HG03460 (cell line): ENCODE measurements at regions not wholly inside any gene's neighbourhood (a gene's known extent, or its start where the extent isn't known, plus 50 kb on each side); places are given as distances from the start of the nearest gene placed in this dataset.
"Not testable (repeated sequence)": the region's sequence is repeated elsewhere in the genome, so short reads cannot be mapped to it uniquely, and the experiment has no call there.

ENCODE experiments used
- ATAC-seq: cut with Tn5 transposase; IDR thresholded peaks from one replicate; pipeline ENCODE4 v1.9.1; 2021; ENCODE audit not compliant: unreplicated experiment

DNA sequence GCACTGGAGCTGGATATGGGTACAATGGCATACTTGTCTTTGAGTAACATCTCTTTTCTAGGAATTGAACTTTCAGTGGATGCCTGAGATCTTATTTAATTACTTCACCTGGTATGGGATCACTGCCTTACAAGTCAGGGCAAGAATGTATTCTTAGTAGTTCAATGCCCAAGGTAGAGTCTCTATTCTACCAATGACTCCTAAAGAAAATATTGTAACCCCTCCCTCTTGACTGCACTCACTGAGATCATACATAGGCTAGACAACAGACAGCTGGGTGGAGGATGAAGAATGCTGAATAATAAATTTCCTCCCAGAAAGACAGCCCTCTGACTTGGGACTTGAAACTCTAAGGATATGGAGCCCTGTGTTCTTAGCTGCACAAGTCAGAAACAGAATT lies 1216.3 kb upstream of the ACO1 start:
- ATAC-seq: no peak

DNA sequence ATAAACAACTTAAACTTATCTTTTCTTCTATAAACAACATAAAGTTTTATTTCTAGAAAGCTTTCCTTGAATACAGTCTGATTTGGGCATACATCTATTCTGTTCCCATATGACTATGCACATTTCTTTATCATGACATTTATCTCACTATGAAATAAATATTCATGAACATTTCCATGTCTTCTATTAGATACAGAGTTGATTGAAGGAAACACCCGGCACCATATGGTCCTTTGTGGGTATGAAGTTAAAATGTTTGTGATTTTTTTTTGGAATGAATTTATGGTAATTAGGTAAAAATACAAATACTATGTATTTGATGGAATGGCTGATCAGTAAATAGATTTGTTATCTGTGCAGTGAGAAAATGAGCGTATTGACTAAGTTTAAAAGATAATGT lies 1209.8 kb upstream of the ACO1 start:
- no peak for ATAC-seq

DNA sequence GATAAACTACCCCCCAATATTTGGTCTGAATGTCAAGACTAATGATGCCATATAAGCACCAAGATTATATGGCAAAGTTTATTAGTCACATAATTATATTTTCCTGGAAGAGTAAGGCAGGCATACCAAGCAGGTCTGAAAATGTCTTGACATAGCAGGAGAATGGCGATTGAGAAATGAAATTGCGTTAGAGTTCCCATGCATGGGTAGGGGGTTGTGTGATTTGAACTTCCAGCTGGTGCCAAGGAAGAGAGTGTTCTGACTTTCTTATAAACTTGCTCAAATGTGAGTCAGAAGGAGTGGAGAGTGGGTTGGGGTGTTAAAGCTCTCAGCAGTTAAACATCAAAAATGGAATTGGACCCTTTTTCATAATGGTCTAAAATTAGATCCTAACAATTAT lies 1200.6 kb upstream of the ACO1 start:
- no peak for ATAC-seq

DNA sequence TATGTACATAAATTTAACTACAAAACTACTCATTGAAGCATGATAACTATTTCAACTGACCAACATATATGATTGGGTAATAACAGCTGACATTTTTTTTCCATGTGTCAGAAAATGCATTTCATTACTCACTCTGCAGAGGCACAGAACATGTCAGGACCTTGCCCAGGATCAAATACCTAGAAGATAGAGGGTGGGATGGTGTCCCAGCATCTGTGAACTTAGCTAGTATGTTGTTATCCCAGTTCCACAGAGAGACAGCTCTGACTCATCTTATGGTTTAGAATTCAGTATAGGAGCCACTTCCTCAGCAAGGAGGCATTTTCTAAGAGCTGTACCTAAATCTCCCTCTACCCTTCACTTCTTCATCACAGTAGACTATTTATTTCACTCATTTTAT lies 1198.6 kb upstream of the ACO1 start:
- no peak for ATAC-seq

DNA sequence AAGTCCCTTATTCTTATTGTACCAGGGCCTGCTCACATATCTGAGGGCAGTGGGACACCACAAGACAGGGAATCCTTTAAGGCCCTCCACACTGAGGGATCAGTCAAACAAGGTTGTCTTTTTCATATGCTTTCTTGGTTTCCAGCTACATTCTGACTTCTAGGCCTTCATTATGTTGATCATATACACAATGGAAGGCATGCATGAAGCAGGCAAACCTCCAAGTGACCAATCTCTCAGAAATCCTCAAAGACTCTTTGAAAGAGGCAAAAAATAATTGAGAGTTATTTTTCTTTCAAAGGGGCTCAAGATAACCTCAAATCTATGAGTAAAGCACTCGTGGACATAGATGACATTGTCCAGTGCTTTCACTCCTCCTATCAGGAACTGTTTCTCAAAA lies 1195.9 kb upstream of the ACO1 start:
- no peak for ATAC-seq

DNA sequence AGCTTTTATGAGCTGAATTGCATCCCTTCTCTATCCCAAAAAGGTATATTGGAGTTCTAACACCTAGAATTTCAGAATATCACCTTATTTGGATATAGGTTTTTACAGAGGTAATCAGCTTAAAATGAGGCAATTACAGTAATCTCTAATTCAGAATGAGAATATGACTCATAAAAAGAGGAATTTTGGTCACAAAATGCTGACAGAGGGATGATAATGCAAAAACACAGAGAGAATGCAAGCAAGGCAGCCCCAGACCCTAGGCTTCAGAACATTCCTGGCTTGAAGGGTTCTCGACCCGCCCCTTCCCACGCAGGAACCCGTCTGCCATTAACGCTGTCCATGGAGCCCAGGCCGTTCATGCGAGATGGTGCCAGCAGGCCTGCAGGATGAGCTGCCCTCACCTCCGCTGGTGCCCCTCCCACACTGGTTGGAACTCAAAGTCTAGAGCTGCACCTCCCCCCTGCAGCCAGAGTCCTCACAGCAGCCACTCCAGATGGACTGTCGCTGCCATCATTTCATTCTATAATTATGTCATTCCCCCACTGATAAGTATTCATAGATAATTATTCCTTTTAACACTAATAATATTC lies 1173.4 kb upstream of the ACO1 start:
- peak; percentile 72 for ATAC-seq

DNA sequence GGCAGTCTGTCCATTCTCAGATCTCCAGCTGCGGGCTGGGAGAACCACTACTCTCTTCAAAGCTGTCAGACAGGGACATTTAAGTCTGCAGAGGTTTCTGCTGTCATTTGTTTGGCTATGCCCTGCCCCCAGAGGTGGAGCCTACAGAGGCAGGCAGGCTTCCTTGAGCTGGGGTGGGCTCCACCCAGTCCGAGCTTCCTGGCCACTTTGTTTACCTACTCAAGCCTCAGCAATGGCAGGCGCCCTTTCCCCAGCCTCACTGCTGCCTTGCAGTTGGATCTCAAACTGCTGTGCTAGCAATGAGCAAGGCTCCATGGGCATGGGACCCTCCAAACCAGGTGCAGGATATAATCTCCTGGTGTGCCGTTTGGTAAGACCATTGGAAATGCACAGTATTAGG lies 1154.5 kb upstream of the ACO1 start:
- not testable (repeated sequence) for ATAC-seq

DNA sequence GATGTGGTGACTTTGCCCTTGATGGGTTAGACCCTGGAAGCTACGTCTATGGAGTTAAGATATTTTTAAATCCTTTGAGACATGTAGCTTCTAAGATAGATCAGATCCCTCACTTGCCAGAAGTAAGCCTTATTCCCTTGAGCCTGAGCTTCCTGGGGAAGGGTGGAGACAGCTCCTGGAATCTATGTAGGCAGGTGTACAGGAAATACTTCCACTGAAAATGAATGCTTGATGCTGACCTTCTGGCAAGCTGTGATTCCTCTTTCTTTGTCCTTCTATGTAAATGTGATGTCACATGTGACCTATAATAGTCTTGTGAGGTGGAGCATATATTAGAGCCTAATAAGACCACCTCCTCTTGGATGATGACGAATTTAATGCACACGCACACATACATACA lies 1152.0 kb upstream of the ACO1 start:
- ATAC-seq: no peak

DNA sequence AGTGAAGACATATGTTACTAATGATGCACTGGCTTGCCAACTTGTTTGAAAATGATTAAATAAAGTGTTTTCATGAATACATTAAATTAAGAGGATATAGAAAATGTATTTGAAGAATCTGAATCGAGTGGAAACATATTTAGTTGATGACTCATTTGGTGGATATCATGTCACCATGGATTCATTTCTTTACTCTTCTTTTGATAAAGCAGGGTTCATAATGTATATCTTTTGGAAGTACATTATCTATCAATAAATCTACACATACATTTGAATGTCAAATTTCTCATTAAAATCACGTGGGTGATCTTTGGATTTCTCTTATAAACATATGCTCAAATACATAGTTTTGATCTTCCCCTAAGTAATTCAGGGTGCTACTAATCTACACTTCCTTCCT lies 1148.1 kb upstream of the ACO1 start:
- ATAC-seq: no peak

DNA sequence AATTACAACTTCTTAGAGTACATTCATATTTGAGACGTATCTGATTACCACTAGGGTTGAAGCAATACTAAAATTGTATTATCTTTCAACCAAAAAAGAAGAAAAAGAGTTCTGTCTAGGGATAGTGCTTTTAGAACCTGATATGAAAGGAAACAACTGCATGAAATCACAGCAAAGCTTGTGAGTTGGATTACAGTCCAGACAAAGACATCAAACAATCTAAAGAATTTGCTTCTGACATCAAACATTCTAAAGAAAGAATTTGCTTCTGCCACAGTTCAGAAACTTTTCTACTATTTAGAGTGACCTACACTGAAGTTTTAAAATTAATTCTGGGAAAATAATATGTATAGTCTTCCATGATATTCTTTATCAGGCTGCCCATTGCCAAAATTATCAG lies 1141.1 kb upstream of the ACO1 start:
- no peak for ATAC-seq

DNA sequence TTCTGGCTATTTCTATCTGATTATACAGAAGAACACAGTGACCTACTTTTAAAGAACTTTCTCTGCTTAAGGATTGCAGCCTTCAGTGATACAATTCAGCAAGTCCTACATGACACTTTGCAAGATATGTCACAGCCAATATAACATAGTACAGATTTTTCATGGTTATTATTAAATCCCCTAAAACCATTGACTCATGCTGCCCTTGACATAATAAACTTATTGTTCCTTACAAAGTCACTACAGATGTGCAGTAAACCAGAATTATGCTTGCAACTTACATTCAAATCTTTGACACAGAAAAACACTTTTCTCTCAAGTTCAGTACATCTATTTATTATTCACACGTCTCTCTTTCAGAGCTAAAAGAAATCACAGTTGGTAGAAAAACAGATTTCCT lies 1136.3 kb upstream of the ACO1 start:
- no peak for ATAC-seq

DNA sequence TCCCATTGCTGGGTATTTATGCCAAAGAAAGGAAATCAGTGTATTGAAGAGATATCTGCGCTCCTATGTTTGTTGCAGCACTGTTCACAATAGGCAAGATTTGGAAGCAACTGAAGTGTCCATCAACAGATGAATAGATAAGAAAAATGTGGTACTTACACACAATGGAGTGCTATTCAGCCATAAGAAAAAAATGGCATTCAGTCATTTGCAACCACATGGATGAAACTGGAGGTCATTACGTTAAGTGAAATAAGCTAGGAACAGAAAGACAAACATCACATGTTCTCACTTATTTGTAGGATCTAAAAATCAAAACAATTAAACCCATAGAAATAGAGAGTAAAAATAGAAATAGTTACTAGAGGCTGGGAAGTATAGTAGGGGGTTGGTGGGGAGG lies 1133.1 kb upstream of the ACO1 start:
- ATAC-seq: no peak

DNA sequence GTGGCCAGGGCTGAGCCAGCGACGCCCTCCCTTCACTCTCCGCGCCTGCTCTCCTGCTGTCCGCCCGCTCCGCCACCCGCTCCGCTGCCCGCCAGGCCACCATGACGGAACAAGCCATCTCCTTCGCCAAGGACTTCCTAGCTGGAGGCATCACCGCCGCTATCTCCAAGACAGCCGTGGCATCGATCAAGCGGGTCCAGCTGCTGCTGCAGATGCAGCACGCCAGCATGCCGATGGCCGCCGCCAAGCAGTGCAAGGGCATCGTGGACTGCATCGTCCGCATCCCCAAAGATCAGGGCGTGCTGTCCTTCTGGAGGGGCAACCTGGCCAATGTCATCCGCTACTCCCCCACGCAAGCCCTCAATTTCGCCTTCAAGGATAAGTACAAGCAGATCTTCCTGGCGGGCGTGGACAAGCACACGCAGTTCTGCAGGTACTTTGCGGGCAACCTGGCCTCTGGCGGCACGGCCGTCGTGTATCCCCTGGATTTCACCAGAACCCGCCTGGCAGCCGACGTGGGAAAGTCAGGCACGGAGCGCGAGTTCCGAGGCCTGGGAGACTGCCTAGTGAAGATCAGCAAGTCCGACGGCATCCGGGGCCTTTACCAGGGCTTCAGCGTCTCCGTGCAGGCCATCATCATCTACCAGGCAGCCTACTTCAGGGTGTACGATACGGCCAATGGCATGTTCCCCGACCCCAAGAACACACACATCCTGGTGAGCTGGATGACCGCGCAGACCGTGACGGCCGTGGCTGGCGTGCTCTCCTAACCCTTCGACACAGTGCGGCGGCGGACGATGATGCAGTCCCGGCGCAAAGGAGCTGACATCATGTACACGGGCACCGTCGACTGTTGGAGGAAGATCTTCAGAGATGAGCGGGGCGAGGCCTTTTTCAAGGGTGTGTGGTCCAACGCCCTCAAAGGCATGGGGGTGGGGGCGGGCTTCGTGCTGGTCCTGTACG lies 1130.4 kb upstream of the ACO1 start:
- ATAC-seq: no peak

DNA sequence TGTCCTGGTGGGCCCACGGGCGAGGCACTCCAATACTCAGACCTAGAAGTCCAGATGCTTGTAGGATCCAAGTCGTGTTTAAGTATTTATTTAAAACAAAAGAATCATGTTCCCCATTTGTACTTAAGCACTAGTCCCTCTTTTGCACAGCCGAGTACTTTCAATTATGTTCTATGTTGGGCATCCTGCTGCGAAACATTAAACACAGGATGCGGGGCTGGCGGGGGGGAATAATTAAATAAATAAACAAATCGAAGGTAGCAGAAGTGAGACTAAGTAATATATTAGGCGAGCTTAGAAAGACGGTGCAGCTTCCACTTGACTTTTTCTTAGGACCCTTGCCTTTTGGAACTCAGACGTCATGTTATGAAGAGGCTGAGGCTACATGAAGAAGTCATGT lies 1129.2 kb upstream of the ACO1 start:
- ATAC-seq: no peak

DNA sequence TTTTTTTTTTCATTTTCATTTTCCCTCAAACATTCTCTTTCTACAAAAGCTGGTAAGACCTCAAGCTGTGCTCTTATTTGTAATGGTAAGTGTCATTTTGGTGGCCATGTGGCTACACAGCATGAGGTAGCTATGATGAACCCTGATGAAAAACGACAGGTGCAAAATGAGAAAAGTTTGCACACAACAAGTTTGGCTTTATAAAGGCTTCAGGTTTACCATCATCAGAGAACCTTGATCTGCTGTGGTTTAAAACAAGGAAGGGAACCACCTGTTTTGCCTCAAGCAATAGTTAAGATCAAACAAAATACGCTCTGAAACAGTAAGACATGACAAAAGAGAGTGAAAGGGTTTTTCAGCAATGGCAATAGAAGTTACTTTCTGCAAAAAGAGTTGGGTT lies 1124.6 kb upstream of the ACO1 start:
- no peak for ATAC-seq

DNA sequence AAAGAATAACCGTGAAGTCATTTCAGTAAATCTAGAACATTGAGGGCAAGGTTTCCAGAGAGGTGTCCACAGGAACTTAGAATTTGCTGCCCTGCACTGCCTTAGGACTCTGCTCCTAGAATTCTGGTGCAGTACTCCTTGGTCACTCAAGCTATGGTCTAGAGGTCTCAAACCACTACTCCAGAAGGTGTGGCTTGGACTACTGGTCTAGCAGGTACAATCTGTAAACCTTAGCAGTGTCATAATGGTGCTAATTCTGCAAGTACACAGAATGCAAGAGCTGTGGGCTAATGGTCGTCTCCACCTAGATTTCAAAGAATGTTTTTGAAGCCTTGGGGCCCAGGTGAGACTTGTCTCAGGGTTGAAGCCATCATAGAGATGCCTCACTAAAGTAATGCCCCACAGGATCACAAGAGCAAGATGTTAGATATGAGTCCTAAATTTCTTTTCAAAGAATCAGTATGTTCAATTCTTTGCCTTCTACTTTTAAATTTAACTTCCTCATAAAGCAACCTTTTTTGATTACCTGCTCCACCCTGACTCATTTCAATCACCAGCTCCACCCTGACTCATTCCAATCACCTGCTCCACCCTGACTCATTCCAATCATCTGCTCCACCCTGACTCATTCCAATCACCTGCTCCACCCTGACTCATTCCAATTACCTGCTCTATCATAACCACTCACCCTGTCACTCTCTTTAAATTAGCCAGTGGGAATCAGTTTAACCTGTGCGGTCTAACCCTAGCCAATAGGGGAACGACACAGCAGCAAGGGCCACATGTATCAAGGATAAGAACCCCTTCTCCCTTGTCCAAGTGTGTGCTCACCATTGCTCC lies 1111.8 kb upstream of the ACO1 start:
- no peak for ATAC-seq

DNA sequence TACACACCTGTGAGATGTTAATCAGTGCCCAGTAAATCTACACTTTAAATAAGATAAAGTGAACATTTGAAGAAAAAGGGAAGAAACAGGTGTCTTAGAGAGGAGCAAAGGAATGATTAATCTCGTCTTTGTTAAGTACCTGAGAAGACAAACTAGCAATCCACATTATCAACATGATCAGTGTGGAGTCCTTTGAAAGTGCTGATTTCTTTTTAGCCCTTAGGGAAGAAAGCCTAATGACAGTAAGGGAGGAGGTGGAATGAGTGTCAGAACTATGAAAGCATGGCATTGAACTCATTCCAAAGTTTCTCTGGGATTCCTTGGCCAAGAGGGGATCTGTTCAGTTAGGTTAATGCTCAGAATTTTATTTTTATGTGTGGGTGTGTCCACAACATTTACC lies 1109.0 kb upstream of the ACO1 start:
- no peak for ATAC-seq

DNA sequence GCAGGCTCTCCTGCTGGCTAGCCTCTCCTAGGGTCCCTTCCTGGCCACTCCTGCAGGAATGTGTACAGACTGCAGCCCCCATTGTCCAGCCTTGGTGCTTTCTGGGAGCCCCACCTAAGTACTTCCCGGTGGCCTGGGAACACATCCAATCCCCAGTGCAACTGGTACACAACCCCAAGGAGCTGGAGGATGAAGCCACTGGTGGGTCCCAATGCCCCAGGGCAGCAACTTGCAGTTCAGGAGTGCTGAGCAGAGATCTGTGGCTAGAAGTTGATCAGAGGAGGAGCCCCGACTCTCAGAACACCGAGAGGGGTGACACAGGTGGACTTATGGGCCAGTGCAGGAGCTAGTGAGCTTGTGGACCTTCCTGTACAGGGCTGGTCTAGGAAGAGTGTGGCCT lies 1093.7 kb upstream of the ACO1 start:
- ATAC-seq: no peak

DNA sequence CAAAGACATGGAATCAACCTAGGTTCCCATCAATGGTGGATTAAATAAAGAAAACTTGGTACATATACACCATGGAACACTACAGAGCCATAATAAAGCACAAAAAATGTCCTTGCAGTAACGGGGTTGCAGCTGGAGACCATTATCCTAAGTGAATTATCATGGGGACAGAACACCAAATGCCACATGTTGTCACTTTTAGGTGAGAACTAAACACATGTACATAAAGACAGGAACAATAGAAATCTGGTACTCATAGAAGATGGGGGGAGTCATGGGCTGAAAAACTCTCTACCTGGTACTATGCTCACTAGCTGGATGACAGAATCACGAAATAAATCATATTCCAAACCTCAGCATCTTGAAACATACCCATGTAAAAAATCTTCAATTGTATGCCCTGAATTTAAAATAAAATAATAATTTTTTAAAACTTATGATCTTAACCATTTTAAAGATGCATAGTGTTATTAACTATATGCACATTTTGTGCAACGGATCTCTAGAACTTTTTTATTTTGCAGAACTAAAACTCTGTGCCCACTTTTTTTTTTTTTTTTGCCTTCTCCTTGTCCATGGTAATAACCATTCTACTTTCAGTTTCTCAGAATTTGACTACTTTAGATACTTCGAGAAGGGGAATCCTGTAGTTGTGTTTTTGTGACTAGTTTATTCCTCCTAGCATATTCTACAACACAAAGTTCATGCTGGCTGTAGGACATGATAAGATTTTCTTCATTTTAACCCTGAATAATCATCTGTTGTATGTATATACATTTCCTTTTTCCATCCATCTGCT lies 1081.6 kb upstream of the ACO1 start:
- peak; percentile 74 for ATAC-seq

DNA sequence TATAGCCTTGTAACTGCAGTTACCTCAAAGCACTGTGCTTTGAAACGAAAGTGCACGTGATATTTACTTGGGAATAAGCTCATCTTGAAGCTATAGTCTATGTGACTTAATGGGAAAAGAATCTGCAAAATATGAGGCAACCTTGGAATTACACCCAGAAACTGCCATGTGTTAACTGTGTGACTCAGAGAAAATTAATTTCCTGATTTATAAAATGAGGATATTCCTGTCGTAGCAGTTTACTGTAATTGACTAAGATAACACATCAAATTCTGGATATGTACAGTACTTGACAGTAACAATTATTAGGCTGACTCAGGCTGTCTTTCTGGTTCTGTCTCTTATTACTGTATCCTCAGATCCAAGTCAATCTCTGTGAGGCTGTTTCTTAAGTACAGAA lies 1079.9 kb upstream of the ACO1 start:
- ATAC-seq: no peak

DNA sequence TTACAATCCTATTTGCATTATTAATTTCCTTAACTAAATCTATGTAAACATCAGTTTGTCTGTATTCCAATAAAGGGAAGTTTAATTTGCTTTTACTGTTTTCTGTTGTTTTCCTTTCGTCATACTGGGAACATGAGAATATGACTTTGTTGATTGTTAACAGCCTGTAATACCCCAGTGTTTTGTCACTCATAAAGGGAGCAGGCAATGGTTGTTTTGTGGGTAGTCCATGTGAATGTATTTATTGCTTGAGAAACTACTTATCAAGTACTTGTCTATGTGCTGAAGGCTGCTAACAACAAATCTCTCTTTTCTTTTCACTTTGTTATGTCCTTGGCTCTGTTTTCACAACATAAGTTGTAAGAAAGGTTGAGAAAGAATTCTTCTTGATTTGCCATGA lies 1070.2 kb upstream of the ACO1 start:
- ATAC-seq: no peak
